ENCODE measurements at regions not wholly inside any gene's neighbourhood (a gene's known extent, or its start where the extent isn't known, plus 50 kb on each side); places are given as distances from the start of the nearest gene placed in this dataset.

- H3K9me2 ChIP-seq (ENCODE audit: insufficient read depth, low read length): no peaks in the 10 kb centered on the region
- no peak overlapping the region for H2AFZ ChIP-seq (ENCODE audit: low read depth, low read length)
- H3K9me3 ChIP-seq (ENCODE audit: low read length): no peaks in the 10 kb centered on the region
- H3K36me3 ChIP-seq (ENCODE audit: insufficient read depth, low read length): no peaks in the 10 kb centered on the region
- peak overlapping the region; percentile 19 for H3K4me3 ChIP-seq (ENCODE audit: low read length)
- H3F3A ChIP-seq (ENCODE audit: insufficient read depth, low read length, poor library complexity, severe bottlenecking): peaks cover 4% of the 10 kb centered on the region
- no peaks in the 10 kb centered on the region for H3K27me3 ChIP-seq (ENCODE audit: insufficient read depth, low read depth, low read length)
- H3K9ac ChIP-seq (ENCODE audit: low read length): peak overlapping the region; percentile 10
- no peak overlapping the region for H3K4me2 ChIP-seq (ENCODE audit: low read length)
- no peaks in the 10 kb centered on the region for H3K79me2 ChIP-seq (replicated peaks; ENCODE audit: insufficient read depth, low read length)
- no peaks in the 10 kb centered on the region for H4K20me1 ChIP-seq (ENCODE audit: insufficient read depth)
- H3K27ac ChIP-seq (ENCODE audit: low read length): peak overlapping the region; percentile 38
- TF ChIP-seq, protein P1, sequence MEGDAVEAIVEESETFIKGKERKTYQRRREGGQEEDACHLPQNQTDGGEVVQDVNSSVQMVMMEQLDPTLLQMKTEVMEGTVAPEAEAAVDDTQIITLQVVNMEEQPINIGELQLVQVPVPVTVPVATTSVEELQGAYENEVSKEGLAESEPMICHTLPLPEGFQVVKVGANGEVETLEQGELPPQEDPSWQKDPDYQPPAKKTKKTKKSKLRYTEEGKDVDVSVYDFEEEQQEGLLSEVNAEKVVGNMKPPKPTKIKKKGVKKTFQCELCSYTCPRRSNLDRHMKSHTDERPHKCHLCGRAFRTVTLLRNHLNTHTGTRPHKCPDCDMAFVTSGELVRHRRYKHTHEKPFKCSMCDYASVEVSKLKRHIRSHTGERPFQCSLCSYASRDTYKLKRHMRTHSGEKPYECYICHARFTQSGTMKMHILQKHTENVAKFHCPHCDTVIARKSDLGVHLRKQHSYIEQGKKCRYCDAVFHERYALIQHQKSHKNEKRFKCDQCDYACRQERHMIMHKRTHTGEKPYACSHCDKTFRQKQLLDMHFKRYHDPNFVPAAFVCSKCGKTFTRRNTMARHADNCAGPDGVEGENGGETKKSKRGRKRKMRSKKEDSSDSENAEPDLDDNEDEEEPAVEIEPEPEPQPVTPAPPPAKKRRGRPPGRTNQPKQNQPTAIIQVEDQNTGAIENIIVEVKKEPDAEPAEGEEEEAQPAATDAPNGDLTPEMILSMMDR (IDR thresholded peaks at IDR 0.05; ENCODE audit: poor library complexity, severe bottlenecking): no peak
- TF ChIP-seq TAF1 (IDR thresholded peaks at IDR 0.05; ENCODE audit: low read depth) (no peak), RAD21 (conservative IDR thresholded peaks at IDR 0.05) (no peak), SMC3 (conservative IDR thresholded peaks at IDR 0.05; ENCODE audit: poor library complexity) (no peak), EP300 (conservative IDR thresholded peaks at IDR 0.05; ENCODE audit: poor library complexity, severe bottlenecking) (no peak), MXI1 (conservative IDR thresholded peaks at IDR 0.05; ENCODE audit: poor library complexity, severe bottlenecking) (no peak), POLR2AphosphoS5 (IDR thresholded peaks at IDR 0.05) (no peak), EZH2 (IDR thresholded peaks at IDR 0.05; ENCODE audit: borderline replicate concordance, insufficient read depth, low read length, poor library complexity, severe bottlenecking) (no peak)
- TF ChIP-seq, protein P2, sequence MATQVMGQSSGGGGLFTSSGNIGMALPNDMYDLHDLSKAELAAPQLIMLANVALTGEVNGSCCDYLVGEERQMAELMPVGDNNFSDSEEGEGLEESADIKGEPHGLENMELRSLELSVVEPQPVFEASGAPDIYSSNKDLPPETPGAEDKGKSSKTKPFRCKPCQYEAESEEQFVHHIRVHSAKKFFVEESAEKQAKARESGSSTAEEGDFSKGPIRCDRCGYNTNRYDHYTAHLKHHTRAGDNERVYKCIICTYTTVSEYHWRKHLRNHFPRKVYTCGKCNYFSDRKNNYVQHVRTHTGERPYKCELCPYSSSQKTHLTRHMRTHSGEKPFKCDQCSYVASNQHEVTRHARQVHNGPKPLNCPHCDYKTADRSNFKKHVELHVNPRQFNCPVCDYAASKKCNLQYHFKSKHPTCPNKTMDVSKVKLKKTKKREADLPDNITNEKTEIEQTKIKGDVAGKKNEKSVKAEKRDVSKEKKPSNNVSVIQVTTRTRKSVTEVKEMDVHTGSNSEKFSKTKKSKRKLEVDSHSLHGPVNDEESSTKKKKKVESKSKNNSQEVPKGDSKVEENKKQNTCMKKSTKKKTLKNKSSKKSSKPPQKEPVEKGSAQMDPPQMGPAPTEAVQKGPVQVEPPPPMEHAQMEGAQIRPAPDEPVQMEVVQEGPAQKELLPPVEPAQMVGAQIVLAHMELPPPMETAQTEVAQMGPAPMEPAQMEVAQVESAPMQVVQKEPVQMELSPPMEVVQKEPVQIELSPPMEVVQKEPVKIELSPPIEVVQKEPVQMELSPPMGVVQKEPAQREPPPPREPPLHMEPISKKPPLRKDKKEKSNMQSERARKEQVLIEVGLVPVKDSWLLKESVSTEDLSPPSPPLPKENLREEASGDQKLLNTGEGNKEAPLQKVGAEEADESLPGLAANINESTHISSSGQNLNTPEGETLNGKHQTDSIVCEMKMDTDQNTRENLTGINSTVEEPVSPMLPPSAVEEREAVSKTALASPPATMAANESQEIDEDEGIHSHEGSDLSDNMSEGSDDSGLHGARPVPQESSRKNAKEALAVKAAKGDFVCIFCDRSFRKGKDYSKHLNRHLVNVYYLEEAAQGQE (IDR thresholded peaks at IDR 0.05; ENCODE audit: borderline replicate concordance): no peak
Measured at GRCh38 chr13:112248862-112249592, 127.1 kb upstream of the SPACA7 start.

- Histone ChIP-seq H3K9me3 (ENCODE audit: low read length) (no peaks in the 10 kb centered on the region), H3F3A (ENCODE audit: insufficient read depth, low read length, poor library complexity, severe bottlenecking) (peaks cover 4% of the 10 kb centered on the region), H2AFZ (ENCODE audit: low read depth, low read length) (no peak overlapping the region), H3K27ac (ENCODE audit: low read length) (peak overlapping the region; percentile 38), H4K20me1 (ENCODE audit: insufficient read depth) (no peaks in the 10 kb centered on the region), H3K4me2 (ENCODE audit: low read length) (no peak overlapping the region), H3K9me2 (ENCODE audit: insufficient read depth, low read length) (no peaks in the 10 kb centered on the region), H3K4me3 (ENCODE audit: low read length) (no peak overlapping the region), H3K79me2 (replicated peaks; ENCODE audit: insufficient read depth, low read length) (no peaks in the 10 kb centered on the region), H3K9ac (ENCODE audit: low read length) (peak overlapping the region; percentile 10), H3K27me3 (ENCODE audit: insufficient read depth, low read depth, low read length) (no peaks in the 10 kb centered on the region), H3K36me3 (ENCODE audit: insufficient read depth, low read length) (no peaks in the 10 kb centered on the region)
- no peak for TF ChIP-seq EZH2 (IDR thresholded peaks at IDR 0.05; ENCODE audit: borderline replicate concordance, insufficient read depth, low read length, poor library complexity, severe bottlenecking)
- no peak for TF ChIP-seq TAF1 (IDR thresholded peaks at IDR 0.05; ENCODE audit: low read depth)
- TF ChIP-seq POLR2AphosphoS5 (IDR thresholded peaks at IDR 0.05): no peak
- TF ChIP-seq EP300 (conservative IDR thresholded peaks at IDR 0.05; ENCODE audit: poor library complexity, severe bottlenecking): no peak
Measured at GRCh38 chr13:112249644-112250610, 126.2 kb upstream of the SPACA7 start.

Measured in neural cell (in vitro differentiated cells).